Bronchial epithelial cell (primary cell): ENCODE measurements at regions not wholly inside any gene's neighbourhood (a gene's known extent, or its start where the extent isn't known, plus 50 kb on each side); places are given as distances from the start of the nearest gene placed in this dataset.

Experiments
- DNase-seq: peaks from one replicate; pipeline ENCODE4 v3.0.0-alpha.2; 2010; ENCODE audit warnings: low read depth
- FAIRE-seq: peaks from 2 replicates; lab custom pipeline; 2011; peaks lifted over from hg19 to GRCh38; lab: Jason Lieb, UNC
- H3K27me3 ChIP-seq: 2 replicates; pipeline ENCODE4 v1.5.1; 2011; ENCODE audit warnings: low read length; ENCODE audit not compliant: control insufficient read depth, insufficient read depth
- H3K36me3 ChIP-seq: 2 replicates; pipeline ENCODE4 v1.5.1; 2011; ENCODE audit warnings: low read length; ENCODE audit not compliant: control insufficient read depth, insufficient read depth
- H3K4me3 ChIP-seq: 2 replicates; pipeline ENCODE4 v1.5.1; 2011; ENCODE audit warnings: mild to moderate bottlenecking, low read depth, low read length, control low read depth
- TF ChIP-seq, protein P1 (sequence below): IDR thresholded peaks from 2 replicates; pipeline ENCODE4 v1.5.1; 2011; ENCODE audit warnings: mild to moderate bottlenecking, moderate library complexity, low read length, control low read depth, inconsistent platforms; ENCODE audit not compliant: insufficient read depth, severe bottlenecking

DNA sequence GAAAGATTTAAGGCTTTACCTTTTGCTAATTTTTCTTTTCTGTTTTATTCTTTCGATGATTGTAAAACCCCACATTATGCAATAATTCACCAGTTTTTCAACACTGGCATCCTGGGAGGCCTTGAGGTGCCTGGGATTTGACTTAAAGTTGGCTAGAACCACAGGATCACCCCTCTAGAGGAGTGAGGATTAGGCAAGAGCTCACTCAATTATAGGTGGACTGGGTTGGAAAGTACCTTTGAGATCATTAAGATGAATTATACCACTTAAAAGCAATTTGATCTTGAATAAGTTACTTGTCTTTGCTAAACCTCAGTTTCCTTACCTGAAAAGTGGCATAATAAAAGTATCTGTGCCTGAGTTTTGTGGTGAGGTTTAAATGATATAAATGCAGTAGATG lies 212.8 kb upstream of the TPRG1 start:
- FAIRE-seq = no peak
- Histone ChIP-seq H3K4me3 (no peak overlapping the region), H3K27me3 (no peaks in the 10 kb centered on the region), H3K36me3 (no peaks in the 10 kb centered on the region)
- TF ChIP-seq, protein P1, sequence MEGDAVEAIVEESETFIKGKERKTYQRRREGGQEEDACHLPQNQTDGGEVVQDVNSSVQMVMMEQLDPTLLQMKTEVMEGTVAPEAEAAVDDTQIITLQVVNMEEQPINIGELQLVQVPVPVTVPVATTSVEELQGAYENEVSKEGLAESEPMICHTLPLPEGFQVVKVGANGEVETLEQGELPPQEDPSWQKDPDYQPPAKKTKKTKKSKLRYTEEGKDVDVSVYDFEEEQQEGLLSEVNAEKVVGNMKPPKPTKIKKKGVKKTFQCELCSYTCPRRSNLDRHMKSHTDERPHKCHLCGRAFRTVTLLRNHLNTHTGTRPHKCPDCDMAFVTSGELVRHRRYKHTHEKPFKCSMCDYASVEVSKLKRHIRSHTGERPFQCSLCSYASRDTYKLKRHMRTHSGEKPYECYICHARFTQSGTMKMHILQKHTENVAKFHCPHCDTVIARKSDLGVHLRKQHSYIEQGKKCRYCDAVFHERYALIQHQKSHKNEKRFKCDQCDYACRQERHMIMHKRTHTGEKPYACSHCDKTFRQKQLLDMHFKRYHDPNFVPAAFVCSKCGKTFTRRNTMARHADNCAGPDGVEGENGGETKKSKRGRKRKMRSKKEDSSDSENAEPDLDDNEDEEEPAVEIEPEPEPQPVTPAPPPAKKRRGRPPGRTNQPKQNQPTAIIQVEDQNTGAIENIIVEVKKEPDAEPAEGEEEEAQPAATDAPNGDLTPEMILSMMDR = no peak
- DNase-seq = no peak

DNA sequence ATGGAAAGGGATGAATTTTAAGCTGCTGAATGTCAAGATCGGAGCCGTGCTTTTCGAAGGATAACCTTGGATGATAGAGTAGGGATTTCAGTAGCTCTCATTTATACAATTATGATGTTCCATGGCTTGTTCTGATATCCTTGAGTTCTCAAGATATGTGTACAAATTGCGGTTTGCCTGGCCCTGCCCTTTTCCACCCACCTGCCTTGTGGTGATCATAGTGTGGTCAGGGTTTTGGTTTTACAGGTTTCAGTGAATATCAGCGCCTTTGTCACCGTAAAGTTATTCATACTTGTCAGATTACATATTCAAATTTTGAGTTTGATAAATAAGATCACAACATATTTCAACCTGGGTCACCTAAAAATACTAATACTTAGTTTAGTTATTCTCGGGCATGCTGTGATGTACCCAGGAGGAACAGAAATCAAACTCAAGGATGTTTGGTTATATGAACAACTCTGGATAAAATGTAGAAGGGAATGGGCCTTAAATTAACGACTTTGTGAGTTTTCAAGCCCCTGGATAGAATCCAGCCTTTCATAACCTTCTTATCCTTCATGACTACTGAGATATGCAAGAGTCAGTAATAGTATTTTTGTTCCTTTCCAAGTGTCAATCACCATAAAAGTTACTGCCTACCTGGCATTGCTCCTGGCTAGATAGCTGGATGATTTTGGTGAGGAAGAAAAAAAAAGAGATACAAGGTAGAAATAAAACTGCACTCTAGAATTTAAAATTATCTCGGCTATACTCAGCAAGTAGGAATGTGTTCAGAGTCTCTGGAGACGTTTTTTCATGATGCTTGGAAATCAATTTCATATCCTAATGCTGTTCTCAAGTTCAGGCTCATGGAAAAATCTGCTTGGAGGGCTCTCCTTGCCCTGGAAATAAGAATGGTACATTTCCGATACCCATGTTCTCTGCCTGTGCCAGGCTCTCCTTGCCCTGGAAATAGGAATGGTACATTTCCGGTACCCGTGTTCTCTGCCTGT lies 209.2 kb upstream of the TPRG1 start:
- no peaks in the 10 kb centered on the region for H3K27me3 ChIP-seq
- DNase-seq (no peak), FAIRE-seq (no peak)
- no peaks in the 10 kb centered on the region for H3K36me3 ChIP-seq
- TF ChIP-seq, protein P1 = no peak
- H3K4me3 ChIP-seq = no peak overlapping the region

DNA sequence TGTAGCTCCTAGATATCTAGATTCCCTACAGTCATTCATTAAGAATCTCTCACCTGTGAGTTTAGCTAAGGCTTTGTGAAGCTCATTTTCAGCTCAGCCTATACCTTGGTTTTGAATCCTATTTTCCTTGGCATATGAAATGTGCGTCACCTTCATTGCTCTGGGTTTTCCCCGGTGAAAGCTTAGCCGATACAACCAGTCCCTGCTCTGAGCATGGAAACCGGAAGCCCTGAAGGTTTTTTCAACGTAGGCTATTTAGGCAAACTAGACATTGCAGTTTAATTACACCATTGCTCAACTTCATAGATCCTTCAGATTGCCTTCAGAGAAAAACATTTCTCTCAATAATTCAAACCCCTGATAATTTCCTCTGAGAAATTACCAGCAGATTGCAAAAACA lies 206.8 kb upstream of the TPRG1 start:
- H3K36me3 ChIP-seq = no peaks in the 10 kb centered on the region
- no peak for DNase-seq
- H3K27me3 ChIP-seq = no peaks in the 10 kb centered on the region
- TF ChIP-seq, protein P1 = no peak
- no peak for FAIRE-seq
- H3K4me3 ChIP-seq = no peak overlapping the region

DNA sequence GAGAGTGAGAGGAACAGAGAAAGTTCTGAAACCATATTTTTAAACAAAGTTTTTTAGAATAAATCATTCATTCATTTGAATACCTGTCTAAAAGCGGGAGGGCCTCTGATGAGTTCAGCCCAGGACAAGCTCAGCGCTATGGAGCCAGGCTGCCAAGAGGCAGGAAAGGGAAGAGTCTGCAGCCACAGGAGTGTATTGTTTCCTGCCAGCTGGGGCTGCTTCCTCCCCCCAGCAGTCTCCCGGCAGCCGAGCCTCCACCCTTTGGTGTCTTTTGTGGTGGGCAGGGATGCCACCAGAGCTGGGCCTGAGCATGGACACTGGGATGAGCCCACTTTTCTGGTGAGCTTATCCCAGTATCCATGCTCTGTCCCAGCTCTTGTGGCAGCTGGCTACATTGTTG lies 199.5 kb upstream of the TPRG1 start:
- Histone ChIP-seq H3K4me3 (no peak overlapping the region), H3K36me3 (no peaks in the 10 kb centered on the region), H3K27me3 (no peaks in the 10 kb centered on the region)
- FAIRE-seq = no peak
- TF ChIP-seq, protein P1 = no peak
- DNase-seq = no peak

DNA sequence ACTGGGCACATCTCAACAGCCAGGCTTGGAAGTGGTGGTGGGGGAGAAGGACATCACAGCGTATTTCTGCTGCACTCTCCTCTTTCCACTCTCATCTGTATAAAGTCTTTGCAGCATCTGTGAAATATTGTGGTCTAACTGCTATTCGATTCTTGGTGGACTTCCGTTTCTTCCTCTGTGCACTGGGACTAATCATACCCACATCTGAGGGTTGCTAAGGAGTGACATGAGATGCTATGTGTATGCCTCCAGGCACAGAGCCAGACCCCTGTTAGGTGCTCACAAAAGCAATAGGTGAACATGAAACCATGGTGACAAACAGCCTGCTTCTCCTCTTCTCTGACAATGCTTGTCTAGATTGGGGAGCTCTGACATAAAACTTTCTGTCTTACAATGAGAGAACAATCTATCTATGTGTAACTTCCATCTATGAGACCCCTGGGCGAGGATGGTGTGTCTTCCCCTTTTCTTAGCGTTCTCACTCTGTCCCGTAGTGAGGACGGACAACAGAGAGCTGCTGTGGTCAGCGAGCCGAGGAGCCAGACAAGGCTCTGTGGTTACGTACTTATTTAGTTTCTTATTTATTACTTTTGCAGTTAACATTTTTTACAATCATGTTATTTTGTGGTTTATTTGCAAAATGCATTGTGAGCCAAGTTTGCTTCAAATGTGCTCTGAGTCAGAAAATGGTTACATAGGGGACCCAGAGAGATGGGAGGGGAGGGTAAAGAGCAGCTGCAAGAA lies 196.7 kb upstream of the TPRG1 start:
- FAIRE-seq (peak; percentile 82), DNase-seq (no peak)
- Histone ChIP-seq H3K27me3 (no peaks in the 10 kb centered on the region), H3K36me3 (no peaks in the 10 kb centered on the region), H3K4me3 (no peak overlapping the region)
- TF ChIP-seq, protein P1 = no peak
